Parathyroid adenoma (tissue), 2 donors: ENCODE measurements at regions not wholly inside any gene's neighbourhood (a gene's known extent, or its start where the extent isn't known, plus 50 kb on each side); places are given as distances from the start of the nearest gene placed in this dataset.

Experiments
- H2AFZ ChIP-seq: fragments of 300-600 bp; sonication (generic); one replicate; pipeline ENCODE4 v1.7.0; 2017; ENCODE audit warnings: antibody characterized with exemption, mild to moderate bottlenecking
- H3K27ac ChIP-seq: fragments of 300-600 bp; sonication (generic); one replicate; pipeline ENCODE4 v1.7.0; 2017
- H3K27me3 ChIP-seq: fragments of 300-600 bp; sonication (generic); one replicate; pipeline ENCODE4 v1.7.0; 2017; ENCODE audit warnings: low read length; ENCODE audit not compliant: control insufficient read depth, insufficient read depth
- H3K36me3 ChIP-seq: fragments of 300-600 bp; sonication (generic); one replicate; pipeline ENCODE4 v1.7.0; 2017; ENCODE audit warnings: low read length; ENCODE audit not compliant: control insufficient read depth, insufficient read depth
- H3K4me1 ChIP-seq: fragments of 300-600 bp; sonication (generic); one replicate; pipeline ENCODE4 v1.7.0; 2017; ENCODE audit warnings: control low read depth
- H3K4me2 ChIP-seq: fragments of 300-600 bp; sonication (generic); one replicate; pipeline ENCODE4 v1.7.0; 2017; ENCODE audit warnings: low read length
- H3K4me3 ChIP-seq: fragments of 300-600 bp; sonication (generic); one replicate; pipeline ENCODE4 v1.7.0; 2017; ENCODE audit warnings: low read depth, low read length
- H3K79me2 ChIP-seq: fragments of 300-600 bp; sonication (generic); one replicate; pipeline ENCODE4 v1.7.0; 2017; ENCODE audit warnings: control low read depth
- H3K9ac ChIP-seq: fragments of 300-600 bp; sonication (generic); one replicate; pipeline ENCODE4 v1.7.0; 2017; ENCODE audit warnings: mild to moderate bottlenecking
- H3K9me3 ChIP-seq: fragments of 300-600 bp; sonication (generic); one replicate; pipeline ENCODE4 v1.7.0; 2017; ENCODE audit warnings: low read length; ENCODE audit not compliant: control insufficient read depth
- TF ChIP-seq, protein P1 (sequence below): fragments of 300-600 bp; sonication (generic); IDR thresholded peaks from one replicate; pipeline ENCODE4 v1.7.0; 2017; ENCODE audit warnings: antibody characterized with exemption, mild to moderate bottlenecking
- donor health status: primary hyperparathyroidism.

DNA sequence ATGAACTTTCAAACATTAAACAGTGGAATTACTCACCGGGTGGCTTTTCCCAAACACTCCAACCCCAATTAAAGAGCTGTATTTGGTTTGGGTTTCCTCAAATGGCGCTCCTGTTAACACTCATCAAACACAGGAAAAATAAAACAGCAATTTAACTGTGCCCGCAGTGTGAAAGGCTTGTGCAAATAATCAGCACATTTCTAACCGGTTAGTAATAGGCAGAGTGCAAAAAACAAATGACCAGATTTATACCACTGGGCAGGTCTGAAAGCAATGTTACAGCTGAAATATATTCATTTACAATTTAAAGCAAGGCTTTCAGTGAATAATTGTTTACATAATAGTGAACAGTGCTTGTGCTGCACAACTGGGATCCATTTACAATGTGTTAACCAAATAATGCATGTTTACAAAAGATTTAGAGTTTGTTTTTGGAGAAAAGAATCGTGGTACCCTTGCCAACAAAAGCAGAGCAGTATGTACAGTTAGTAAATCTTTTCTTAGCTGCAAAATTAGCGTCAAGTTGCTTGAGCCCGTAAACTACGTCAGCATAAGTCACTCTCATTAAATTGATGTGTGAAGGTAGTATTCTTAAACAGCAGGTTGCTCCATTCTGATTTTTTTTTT lies 662.9 kb upstream of the ZNF608 start:
- Histone ChIP-seq H3K9me3 (no peaks in the 10 kb centered on the region), H3K4me3 (peak overlapping the region; percentile 25), H2AFZ (no peak overlapping the region), H3K79me2 (no peaks in the 10 kb centered on the region), H3K4me1 (peaks cover 30% of the 10 kb centered on the region), H3K27ac (peak overlapping the region; percentile 84), H3K9ac (no peak overlapping the region), H3K27me3 (no peaks in the 10 kb centered on the region), H3K4me2 (peak overlapping the region; percentile 45), H3K36me3 (no peaks in the 10 kb centered on the region)
- TF ChIP-seq, protein P1, sequence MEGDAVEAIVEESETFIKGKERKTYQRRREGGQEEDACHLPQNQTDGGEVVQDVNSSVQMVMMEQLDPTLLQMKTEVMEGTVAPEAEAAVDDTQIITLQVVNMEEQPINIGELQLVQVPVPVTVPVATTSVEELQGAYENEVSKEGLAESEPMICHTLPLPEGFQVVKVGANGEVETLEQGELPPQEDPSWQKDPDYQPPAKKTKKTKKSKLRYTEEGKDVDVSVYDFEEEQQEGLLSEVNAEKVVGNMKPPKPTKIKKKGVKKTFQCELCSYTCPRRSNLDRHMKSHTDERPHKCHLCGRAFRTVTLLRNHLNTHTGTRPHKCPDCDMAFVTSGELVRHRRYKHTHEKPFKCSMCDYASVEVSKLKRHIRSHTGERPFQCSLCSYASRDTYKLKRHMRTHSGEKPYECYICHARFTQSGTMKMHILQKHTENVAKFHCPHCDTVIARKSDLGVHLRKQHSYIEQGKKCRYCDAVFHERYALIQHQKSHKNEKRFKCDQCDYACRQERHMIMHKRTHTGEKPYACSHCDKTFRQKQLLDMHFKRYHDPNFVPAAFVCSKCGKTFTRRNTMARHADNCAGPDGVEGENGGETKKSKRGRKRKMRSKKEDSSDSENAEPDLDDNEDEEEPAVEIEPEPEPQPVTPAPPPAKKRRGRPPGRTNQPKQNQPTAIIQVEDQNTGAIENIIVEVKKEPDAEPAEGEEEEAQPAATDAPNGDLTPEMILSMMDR = no peak

DNA sequence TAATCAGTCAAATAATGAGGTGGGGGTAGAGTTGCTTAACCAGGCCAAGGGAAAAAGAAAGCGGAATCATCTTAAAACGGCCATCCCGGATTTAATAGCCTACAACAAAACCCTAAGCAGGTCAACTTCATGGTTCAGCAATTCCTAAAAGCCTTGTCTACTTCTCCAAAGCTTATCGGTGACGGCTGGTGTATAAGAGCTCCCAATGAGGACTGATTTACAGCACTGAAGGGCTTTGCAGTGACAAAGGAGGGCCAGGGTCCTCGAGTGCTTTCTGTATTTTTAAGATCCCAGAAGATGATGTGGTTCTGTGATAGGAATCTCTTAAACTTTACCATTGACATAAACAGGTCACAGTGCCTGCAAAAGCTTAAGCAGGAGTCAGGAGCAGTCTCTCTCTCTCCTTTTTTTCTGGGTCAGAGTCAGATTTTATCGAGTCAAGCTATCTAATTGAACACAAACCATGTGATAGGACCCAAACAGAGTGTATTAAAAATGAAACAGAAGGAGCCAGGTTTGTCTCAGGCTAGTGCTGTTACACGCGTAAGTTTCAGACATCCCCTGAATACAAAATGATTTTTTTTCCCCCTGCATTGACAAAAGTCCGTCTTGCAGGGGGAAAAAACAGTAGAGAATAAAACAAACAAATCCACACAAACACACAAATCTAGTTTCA lies 663.6 kb upstream of the ZNF608 start:
- H3K79me2 ChIP-seq = no peaks in the 10 kb centered on the region
- H3K4me2 ChIP-seq = peak overlapping the region; percentile 45
- TF ChIP-seq, protein P1 = no peak
- H3K36me3 ChIP-seq = no peaks in the 10 kb centered on the region
- H3K4me1 ChIP-seq = peaks cover 30% of the 10 kb centered on the region
- H3K4me3 ChIP-seq = peak overlapping the region; percentile 25
- H3K27me3 ChIP-seq = no peaks in the 10 kb centered on the region
- H3K9me3 ChIP-seq = no peaks in the 10 kb centered on the region
- H3K9ac ChIP-seq = no peak overlapping the region
- H2AFZ ChIP-seq = peak overlapping the region; percentile 51
- peak overlapping the region; percentile 84 for H3K27ac ChIP-seq

DNA sequence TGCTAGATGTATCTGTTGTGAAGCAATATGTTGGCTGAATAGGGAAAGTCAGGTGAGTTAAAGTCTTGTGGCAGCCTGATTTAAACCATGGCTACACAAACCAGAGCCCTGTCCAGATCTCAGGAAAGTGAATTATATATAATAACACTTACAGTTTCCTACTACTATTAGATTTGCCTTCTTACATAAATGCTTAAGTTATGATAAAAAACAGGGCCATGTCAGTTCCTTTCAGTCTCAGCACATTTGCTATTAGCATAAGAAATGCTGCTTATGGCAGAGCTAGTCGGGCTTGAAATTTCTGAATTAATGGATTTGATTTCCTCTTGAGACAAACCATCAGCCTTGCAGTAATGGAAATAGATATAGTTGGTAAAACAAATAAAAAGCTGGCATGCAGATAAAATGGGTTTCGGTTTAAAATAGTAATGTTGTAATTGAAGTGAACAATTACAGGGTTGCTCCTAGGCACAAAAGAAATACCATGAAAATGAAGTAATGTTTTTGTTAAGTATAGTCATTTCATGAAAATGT lies 664.2 kb upstream of the ZNF608 start:
- H3K27me3 ChIP-seq = no peaks in the 10 kb centered on the region
- peak overlapping the region; percentile 45 for H3K4me2 ChIP-seq
- TF ChIP-seq, protein P1 = no peak
- H3K4me1 ChIP-seq = peaks cover 30% of the 10 kb centered on the region
- H3K36me3 ChIP-seq = no peaks in the 10 kb centered on the region
- peak overlapping the region; percentile 84 for H3K27ac ChIP-seq
- H3K9me3 ChIP-seq = no peaks in the 10 kb centered on the region
- H3K9ac ChIP-seq = no peak overlapping the region
- H3K4me3 ChIP-seq = no peak overlapping the region
- H3K79me2 ChIP-seq = no peaks in the 10 kb centered on the region
- H2AFZ ChIP-seq = peak overlapping the region; percentile 51

DNA sequence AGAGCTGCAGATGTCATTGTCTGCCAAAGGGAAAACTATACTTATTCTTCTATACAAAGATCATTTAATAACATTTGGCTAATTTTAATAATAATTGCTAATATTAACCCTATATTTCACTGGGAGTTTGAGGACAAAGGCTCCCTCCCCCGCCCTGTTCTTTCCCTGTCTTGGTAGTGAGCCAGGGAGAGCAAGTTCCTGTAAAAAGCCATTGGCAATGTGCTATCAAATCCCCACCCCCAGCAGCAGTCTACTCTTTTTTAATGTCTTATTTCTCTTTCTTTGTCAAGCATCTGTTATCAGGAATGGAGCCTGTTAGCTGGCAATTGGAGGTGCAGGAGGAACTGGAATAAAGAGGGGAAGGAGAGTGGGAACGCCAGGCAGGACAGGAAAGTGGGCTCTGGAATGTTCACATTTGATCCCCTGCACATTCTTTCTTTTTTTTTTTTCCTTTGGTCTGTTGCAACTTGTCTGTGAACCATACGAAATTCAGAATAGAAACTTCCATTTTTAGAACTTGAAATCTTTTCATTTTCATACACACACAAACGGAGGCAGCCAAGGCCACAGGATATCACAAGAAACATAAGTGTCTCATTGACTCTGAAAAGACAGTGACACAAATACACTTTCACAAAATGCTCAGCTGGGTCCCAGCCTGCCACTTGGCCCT lies 664.8 kb upstream of the ZNF608 start:
- H3K4me2 ChIP-seq = peak overlapping the region; percentile 57
- H3K9me3 ChIP-seq = no peaks in the 10 kb centered on the region
- H3K4me3 ChIP-seq = no peak overlapping the region
- H3K36me3 ChIP-seq = no peaks in the 10 kb centered on the region
- peak overlapping the region; percentile 76 for H2AFZ ChIP-seq
- H3K27me3 ChIP-seq = no peaks in the 10 kb centered on the region
- peak overlapping the region; percentile 84 for H3K27ac ChIP-seq
- H3K9ac ChIP-seq = no peak overlapping the region
- no peaks in the 10 kb centered on the region for H3K79me2 ChIP-seq
- TF ChIP-seq, protein P1 = no peak
- peaks cover 30% of the 10 kb centered on the region for H3K4me1 ChIP-seq
